MCF 10A (cell line): ENCODE measurements at regions not wholly inside any gene's neighbourhood (a gene's known extent, or its start where the extent isn't known, plus 50 kb on each side); places are given as distances from the start of the nearest gene placed in this dataset.

Experiments
- BruUV-seq: library from RNA; stranded (reverse); fragments of 400-500 nt; replicated peaks from 2 replicates; lab custom pipeline; 2021; lab: Mats Ljungman, UMichigan
- CTCF ChIA-PET: fragments of 300-600 bp; sonication (Branson Sonifier 250); formaldehyde crosslinking; extraction: SDS; loops from one replicate; lab custom pipeline; 2021; ENCODE audit warnings: antibody characterized with exemption, inconsistent platforms; lab: Yijun Ruan, JAX
- POLR2A ChIA-PET: fragments of 300-600, 350-650 bp; sonication (Branson Sonifier 250); formaldehyde crosslinking; extraction: SDS; loops from one replicate; lab custom pipeline; 2020; ENCODE audit warnings: antibody characterized with exemption, inconsistent platforms; lab: Yijun Ruan, JAX
- DNase-seq: peaks from one replicate; pipeline ENCODE4 v3.0.0-alpha.2; 2018; ENCODE audit not compliant: unreplicated experiment
- H3K27ac Mint-ChIP-seq: one replicate; pipeline ENCODE4 v1.8.0; 2022; ENCODE audit warnings: mild to moderate bottlenecking, low read depth, mixed read lengths; ENCODE audit not compliant: unreplicated experiment
- H3K27me3 Mint-ChIP-seq: one replicate; pipeline ENCODE4 v1.8.0; 2022; ENCODE audit warnings: mixed read lengths; ENCODE audit not compliant: insufficient read depth, unreplicated experiment
- H3K36me3 Mint-ChIP-seq: one replicate; pipeline ENCODE4 v1.8.0; 2022; ENCODE audit warnings: mild to moderate bottlenecking, moderate library complexity, mixed read lengths; ENCODE audit not compliant: insufficient read depth, unreplicated experiment
- H3K4me1 Mint-ChIP-seq: one replicate; pipeline ENCODE4 v1.8.0; 2022; ENCODE audit warnings: mixed read lengths; ENCODE audit not compliant: insufficient read depth, unreplicated experiment
- H3K4me3 Mint-ChIP-seq: one replicate; pipeline ENCODE4 v1.8.0; 2022; ENCODE audit warnings: mild to moderate bottlenecking, moderate library complexity, mixed read lengths; ENCODE audit not compliant: unreplicated experiment
- H3K9me3 Mint-ChIP-seq: one replicate; pipeline ENCODE4 v1.8.0; 2022; ENCODE audit warnings: mixed read lengths; ENCODE audit not compliant: unreplicated experiment
- CTCF ChIP-seq: fragments of 200-600 bp; IDR thresholded peaks from one replicate; pipeline ENCODE4 v1.8.0; 2022; ENCODE audit warnings: antibody characterized with exemption, mild to moderate bottlenecking; ENCODE audit not compliant: unreplicated experiment
- intact Hi-C: fragments of 100-400 bp; cut with micrococcal nuclease; formaldehyde crosslinking; loops from 2 replicates; pipeline ENCODE4 v1.14.1; 2022

GRCh38 chr1:172753964-172754363 is 95.1 kb downstream of the FASLG start:
- Mint-ChIP-seq H3K27ac (no peak overlapping the region), H3K4me1 (peaks cover 6% of the 10 kb centered on the region), H3K27me3 (no peaks in the 10 kb centered on the region), H3K9me3 (no peaks in the 10 kb centered on the region), H3K4me3 (no peak overlapping the region), H3K36me3 (no peaks in the 10 kb centered on the region)
- intact Hi-C loops = no loop called here
- no peak for TF ChIP-seq CTCF
- no TSS peak for BruUV-seq
- CTCF ChIA-PET = interaction anchor here (2.4 to 7.8 kb wide), 2 partner anchors 10 to 449 kb away, joined by 9 to 101 read pairs; no protein-coding TSS in a partner anchor
- POLR2A ChIA-PET = interaction anchor here (1.0 to 1.7 kb wide), 2 partner anchors 8 to 63 kb away, joined by 3 read pairs; no protein-coding TSS in a partner anchor
- no peak for DNase-seq

DNA sequence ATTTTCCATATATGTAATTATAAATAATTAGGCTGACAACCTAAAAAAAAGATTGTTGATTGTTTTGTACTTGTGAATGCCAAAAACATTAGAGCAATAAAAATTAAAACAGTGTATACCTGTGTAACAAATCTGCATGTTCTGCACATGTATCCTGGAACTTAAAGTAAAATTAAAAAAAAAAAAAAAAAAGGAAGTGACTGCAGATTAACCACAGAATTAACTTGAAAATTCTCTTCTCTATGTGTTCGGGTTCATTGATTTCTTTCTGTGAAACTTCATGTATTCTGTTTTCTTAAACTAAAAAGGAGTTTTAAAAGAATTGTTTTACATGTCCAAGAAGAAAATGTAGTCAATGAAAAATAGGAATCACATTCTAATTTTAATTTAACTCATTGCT is 95.7 kb downstream of the FASLG start:
- ChIA-PET POLR2A (interaction anchor here (1.0 to 1.7 kb wide), 2 partner anchors 10 to 62 kb away, joined by 3 read pairs; no protein-coding TSS in a partner anchor), CTCF (interaction anchor here (1.0 to 7.8 kb wide), 3 partner anchors 11 to 448 kb away, joined by 3 to 101 read pairs (median 9); no protein-coding TSS in a partner anchor)
- H3K9me3 Mint-ChIP-seq = no peaks in the 10 kb centered on the region
- H3K36me3 Mint-ChIP-seq = no peaks in the 10 kb centered on the region
- DNase-seq = no peak
- H3K27ac Mint-ChIP-seq = no peak overlapping the region
- peaks cover 6% of the 10 kb centered on the region for H3K4me1 Mint-ChIP-seq
- intact Hi-C loops = no loop called here
- H3K4me3 Mint-ChIP-seq = no peak overlapping the region
- H3K27me3 Mint-ChIP-seq = no peaks in the 10 kb centered on the region
- no TSS peak for BruUV-seq
- TF ChIP-seq CTCF = no peak

- Mint-ChIP-seq H3K4me3 (no peak overlapping the region), H3K4me1 (peaks cover 6% of the 10 kb centered on the region), H3K27me3 (no peaks in the 10 kb centered on the region), H3K27ac (peak overlapping the region; percentile 40), H3K36me3 (no peaks in the 10 kb centered on the region), H3K9me3 (no peaks in the 10 kb centered on the region)
- no TSS peak for BruUV-seq
- intact Hi-C loops = no loop called here
- POLR2A ChIA-PET = interaction anchor here (1.0 to 1.7 kb wide), 2 partner anchors 10 to 61 kb away, joined by 3 read pairs; no protein-coding TSS in a partner anchor
- no peak for TF ChIP-seq CTCF
- no peak for DNase-seq
- CTCF ChIA-PET = interaction anchor here (0.7 to 7.8 kb wide), 5 partner anchors 11 to 447 kb away, joined by 3 to 101 read pairs (median 5); no protein-coding TSS in a partner anchor
Measured at GRCh38 chr1:172755099-172755498, 96.2 kb downstream of the FASLG start.

GRCh38 chr1:172756024-172756423 is 97.1 kb downstream of the FASLG start:
- Mint-ChIP-seq H3K4me3 (no peak overlapping the region), H3K36me3 (no peaks in the 10 kb centered on the region), H3K4me1 (peaks cover 9% of the 10 kb centered on the region), H3K9me3 (no peaks in the 10 kb centered on the region), H3K27me3 (no peaks in the 10 kb centered on the region), H3K27ac (no peak overlapping the region)
- ChIA-PET CTCF (interaction anchor here (0.5 to 7.8 kb wide), 6 partner anchors 12 to 447 kb away, joined by 3 to 101 read pairs (median 4); no protein-coding TSS in a partner anchor), POLR2A (no interaction called here)
- intact Hi-C loops = no loop called here
- BruUV-seq = no TSS peak
- TF ChIP-seq CTCF = no peak
- no peak for DNase-seq
